Stimulated activated CD8-positive, alpha-beta memory T cell treated with anti-CD3 and anti-CD28 coated beads, Interleukin-2, amount 100 ng/mL, for 1 hour (primary cell): ENCODE measurements at regions not wholly inside any gene's neighbourhood (a gene's known extent, or its start where the extent isn't known, plus 50 kb on each side); places are given as distances from the start of the nearest gene placed in this dataset.
"Not testable (repeated sequence)": the region's sequence is repeated elsewhere in the genome, so short reads cannot be mapped to it uniquely, and the experiment has no call there.

Source experiments
- DNase-seq, 2 donors: peaks; one replicate each; pipeline ENCODE4 v3.0.0-alpha.2; 2020; ENCODE audit warnings: low read depth in 2 of 2

GRCh38 chr2:8494151-8494550 lies 187.7 kb upstream of the ID2 start:
- DNase-seq, result no peak

- no peak for DNase-seq
Observed at GRCh38 chr2:8494589-8494988, 187.3 kb upstream of the ID2 start.

DNA sequence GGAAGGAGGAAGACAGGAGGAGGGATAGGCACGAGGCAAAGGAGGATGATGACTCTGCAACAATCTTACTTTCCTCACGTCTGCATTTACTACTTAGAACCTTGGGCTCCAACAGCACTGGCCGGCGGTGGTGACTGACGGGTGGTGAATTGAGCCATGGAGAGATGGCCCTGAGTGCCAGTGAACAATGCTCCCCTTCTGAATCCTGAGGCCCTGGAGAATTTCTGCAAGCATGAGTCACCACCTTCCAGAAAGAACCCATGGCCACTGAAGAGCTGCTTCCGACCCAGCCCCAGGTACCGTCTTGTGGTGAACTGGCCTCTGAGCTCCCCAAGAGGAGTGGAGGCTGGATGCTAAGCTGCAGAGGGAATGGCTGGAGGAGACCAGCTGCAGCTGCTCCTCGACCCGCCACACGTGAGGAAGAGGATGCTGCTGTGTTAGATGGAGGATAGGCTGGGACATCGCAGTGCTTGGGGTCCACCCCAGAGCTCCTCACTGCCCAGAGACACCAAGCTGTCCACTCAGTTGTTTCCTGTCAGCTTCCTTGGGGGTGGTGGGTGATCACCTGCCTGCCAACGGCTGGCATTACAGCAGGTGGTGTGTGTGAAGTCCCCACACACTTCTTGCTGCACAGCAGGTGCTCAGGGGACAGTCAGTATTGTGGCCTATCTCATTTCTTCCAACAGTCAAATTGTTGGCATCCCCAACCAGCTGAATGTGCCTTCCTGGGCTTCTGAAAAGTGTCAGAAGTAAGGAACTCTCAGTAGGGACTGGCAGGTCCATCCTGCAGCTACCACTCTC lies 186.5 kb upstream of the ID2 start:
- DNase-seq, result no peak

DNA sequence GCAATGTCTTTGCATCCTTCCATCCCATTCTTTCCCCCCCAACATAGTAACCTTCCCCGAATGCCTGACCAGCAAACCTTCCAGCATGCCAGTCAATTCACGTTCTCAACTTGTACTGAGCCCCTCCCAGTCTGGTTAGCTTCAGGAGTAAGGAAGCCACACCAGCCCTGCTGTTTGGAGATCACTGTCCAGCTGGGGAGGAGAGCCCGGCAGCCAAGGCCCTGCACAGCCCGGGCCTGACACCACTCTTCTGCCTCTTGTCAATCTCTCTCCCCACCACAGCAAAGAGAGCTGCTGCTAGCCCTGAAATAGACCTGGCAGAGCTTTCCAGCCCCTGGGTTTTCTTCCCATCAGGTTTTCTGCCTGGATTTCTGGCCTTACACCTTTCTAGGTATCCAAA lies 185.8 kb upstream of the ID2 start:
- DNase-seq, result no peak

DNA sequence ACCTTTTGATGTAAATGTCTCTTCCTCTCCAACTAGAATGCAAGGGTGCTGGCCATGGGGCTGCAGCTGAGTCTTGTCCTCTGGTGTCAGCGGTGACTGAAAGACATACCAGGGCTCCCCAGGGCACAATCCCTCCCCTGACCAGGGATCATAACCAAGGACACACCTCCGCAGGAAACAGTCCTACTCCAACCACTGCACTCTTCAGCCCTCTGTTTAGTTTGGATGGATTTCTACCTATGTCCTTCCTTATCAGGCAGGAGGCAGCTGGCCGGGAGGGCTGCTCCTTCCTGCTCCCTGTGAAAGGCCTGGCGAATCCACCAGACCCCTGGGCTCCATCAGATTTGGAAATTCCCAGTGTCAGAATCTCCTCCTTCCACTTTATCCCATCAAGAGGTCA lies 185.2 kb upstream of the ID2 start:
- no peak for DNase-seq

DNA sequence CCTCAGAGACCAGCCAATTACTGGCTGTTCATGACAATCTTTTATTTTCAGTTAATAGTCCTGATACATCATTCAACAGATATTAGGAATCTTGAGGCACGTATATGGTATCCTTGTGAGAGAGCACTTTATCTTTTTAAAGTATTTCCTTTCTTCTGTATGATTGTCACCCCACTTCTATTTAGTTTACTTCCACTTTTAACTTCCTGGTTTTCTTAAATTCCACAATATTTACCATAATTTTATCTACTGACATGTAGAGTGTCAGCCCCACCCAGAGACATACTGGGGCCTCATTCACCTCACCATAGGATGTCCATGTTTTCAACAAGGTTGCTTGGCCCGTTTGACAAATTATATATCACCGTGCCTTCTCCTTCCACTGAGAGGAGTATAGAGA lies 182.9 kb upstream of the ID2 start:
- no peak for DNase-seq

DNA sequence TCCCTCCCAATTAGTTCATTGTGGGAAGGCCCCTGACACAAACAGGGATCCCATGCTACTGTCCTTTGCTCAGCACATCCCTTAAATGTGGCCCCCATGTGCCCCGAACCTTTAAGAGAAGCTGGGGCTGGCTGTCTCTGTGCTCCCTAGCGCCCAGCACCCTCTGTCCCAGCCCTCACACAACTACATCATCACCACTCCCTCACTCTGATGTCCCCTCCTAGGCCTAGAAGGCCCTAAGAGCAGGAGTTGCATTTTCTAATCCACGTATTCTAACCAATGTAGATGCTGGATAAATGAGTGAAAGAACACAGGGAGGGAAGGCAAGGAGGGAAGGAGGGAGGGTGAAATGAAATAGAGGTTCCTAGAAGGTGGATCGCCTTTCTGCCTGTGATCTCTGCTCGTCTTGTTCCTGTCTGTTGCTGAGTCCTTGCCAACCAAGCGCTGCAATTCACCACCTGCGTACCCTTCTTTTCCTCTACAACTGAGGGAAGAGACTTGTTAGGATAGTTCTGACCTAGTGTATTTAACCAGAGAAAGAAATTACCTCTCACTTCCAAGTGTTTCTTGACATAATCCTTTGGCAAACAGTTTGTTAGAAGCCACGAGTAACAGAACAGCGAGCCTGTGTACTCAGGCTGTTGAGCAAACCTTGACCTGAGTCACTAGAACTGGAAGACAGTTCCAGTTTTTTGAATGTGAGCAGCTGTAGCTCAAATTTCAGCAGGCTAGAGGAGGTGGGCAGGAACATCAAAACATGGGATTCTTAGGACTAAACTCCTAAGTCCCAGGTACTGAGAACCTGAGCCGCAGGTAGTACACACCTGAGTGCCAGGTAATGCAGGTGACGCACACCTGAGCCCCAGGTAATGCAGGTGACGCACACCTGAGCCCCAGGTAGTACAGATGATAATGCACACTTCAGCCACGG lies 181.5 kb upstream of the ID2 start:
- DNase-seq, result no peak

- DNase-seq, result no peak
Observed at GRCh38 chr2:8501061-8501720, 180.7 kb upstream of the ID2 start.

DNA sequence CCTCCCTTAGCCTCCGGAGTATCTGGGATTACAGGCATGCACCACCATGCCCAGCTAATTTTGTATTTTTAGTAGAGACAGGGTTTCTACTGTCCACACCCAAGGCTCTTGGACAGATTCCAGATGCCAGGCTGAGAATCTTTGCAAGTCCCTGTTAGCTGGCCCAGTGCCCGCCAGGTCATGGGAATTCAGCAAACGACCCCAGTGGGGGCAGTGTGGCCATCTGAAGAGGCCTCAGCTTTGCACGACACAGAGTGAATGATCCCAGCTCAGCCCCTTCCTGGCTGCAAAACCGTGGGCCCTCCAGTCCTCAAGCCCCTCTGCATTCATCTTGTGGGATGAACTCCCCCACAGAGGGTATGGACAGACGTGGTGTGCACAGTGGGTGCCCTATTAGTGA lies 179.5 kb upstream of the ID2 start:
- no peak for DNase-seq

DNA sequence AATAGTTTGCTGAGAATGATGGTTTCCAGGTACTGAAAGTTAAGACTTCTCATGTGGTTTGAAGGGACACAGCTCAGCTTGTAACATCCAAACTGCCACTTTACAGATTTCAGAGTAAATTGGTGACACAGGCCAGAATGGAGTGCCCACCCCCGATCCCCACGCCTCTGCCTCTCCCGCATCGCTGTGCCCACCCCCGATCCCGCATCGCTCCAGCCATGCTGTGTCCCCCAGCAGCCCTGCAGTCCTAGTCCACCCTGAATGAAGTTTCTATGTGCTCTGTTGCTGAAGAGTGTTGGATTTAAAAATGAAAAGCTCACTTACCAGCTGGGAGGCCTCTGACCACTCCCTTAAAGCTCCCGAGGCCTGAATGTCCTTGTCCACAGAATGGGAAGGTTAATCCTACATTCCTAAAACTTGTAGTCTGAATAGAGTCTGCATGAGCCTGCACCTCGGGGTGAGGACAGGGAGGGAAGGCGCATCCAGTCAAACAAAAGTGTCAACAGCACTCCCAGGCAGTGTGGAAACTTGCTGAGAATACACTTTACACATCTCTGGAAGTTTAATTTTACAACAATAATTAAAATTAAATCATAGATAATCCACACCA lies 176.4 kb upstream of the ID2 start:
- DNase-seq, result no peak

- no peak for DNase-seq
Observed at GRCh38 chr2:8506746-8507145, 175.1 kb upstream of the ID2 start.

GRCh38 chr2:8508766-8509165 lies 173.1 kb upstream of the ID2 start:
- DNase-seq, result no peak

GRCh38 chr2:8509621-8510020 lies 172.2 kb upstream of the ID2 start:
- no peak for DNase-seq

GRCh38 chr2:8510055-8510454 lies 171.8 kb upstream of the ID2 start:
- not testable (repeated sequence) for DNase-seq

- DNase-seq, result no peak
Observed at GRCh38 chr2:8510519-8510918, 171.3 kb upstream of the ID2 start.

- no peak for DNase-seq
Observed at GRCh38 chr2:8511868-8512612, 169.8 kb upstream of the ID2 start.

GRCh38 chr2:8513601-8514273 lies 168.1 kb upstream of the ID2 start:
- DNase-seq, result no peak

- DNase-seq, result no peak
Observed at GRCh38 chr2:8514274-8514662, 167.6 kb upstream of the ID2 start.

DNA sequence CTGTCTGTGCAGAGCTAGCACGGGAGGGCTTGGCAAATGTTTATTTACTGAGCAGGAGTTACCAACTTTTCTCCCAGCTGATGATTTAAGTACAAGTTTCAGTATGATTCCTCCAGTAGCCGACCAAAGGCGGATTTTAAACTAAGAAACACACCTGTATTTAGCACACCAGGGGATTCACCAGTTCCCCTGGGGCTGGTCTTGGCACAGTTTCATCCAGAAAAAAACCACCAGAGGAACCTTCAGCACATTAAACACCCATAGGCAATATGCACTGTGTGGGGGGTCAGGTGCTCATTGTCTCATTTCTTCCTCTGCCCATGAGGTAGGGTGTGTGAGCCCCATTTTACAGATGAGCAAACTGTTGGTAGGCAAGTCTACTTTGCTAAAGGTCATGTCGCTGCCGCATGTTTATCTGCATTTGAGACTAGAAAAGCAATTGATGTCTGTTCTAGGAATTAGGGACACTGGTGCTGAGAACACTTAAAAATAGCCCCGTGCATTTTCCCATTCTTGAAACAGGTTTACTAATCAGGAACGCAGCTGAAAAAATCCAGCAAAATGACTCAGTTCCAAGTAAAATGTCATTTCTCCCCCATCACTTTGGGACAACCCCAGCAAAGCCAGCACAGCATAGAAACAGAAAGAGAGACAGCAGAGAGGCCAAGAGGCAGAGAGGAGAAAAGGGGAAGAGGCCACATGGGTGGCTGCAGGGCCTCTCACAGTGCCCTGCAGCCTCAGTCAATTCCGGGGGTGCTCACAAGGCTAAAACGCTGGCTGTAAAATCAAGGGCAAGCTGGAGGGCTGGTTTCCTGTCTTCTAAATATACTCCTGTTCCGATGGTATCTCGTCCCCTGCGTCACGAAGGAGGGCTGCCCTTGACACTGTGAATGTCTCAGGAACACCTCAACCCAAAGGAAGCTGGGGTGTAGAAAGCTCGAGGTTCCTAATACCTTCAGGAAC lies 166.8 kb upstream of the ID2 start:
- peak; percentile 28 to 30 for DNase-seq
